HG03354 (cell line): ENCODE measurements at regions not wholly inside any gene's neighbourhood (a gene's known extent, or its start where the extent isn't known, plus 50 kb on each side); places are given as distances from the start of the nearest gene placed in this dataset.

Source experiments
- ATAC-seq: cut with Tn5 transposase; IDR thresholded peaks from one replicate; pipeline ENCODE4 v1.9.1; 2021; ENCODE audit warnings: mild to moderate bottlenecking; ENCODE audit not compliant: unreplicated experiment, poor library complexity, severe bottlenecking

GRCh38 chr2:78407960-78408794 is 617.3 kb upstream of the REG3G start:
- no peak for ATAC-seq

GRCh38 chr2:78408795-78409118 is 616.7 kb upstream of the REG3G start:
- no peak for ATAC-seq

GRCh38 chr2:78411303-78411702 is 614.2 kb upstream of the REG3G start:
- no peak for ATAC-seq

- no peak for ATAC-seq
Measured at GRCh38 chr2:78416625-78417300, 608.7 kb upstream of the REG3G start.

GRCh38 chr2:78417355-78417754 is 608.1 kb upstream of the REG3G start:
- ATAC-seq: no peak

GRCh38 chr2:78418021-78418420 is 607.5 kb upstream of the REG3G start:
- ATAC-seq: no peak

- no peak for ATAC-seq
Measured at GRCh38 chr2:78420132-78420531, 605.4 kb upstream of the REG3G start.

GRCh38 chr2:78423631-78424030 is 601.9 kb upstream of the REG3G start:
- ATAC-seq: no peak

- ATAC-seq: no peak
Measured at GRCh38 chr2:78427170-78427569, 598.3 kb upstream of the REG3G start.

GRCh38 chr2:78431241-78431640 is 594.3 kb upstream of the REG3G start:
- no peak for ATAC-seq

GRCh38 chr2:78439122-78439521 is 586.4 kb upstream of the REG3G start:
- ATAC-seq: no peak

GRCh38 chr2:78455586-78455985 is 569.9 kb upstream of the REG3G start:
- no peak for ATAC-seq

GRCh38 chr2:78457269-78457668 is 568.2 kb upstream of the REG3G start:
- no peak for ATAC-seq

- no peak for ATAC-seq
Measured at GRCh38 chr2:78465707-78466106, 559.8 kb upstream of the REG3G start.

- no peak for ATAC-seq
Measured at GRCh38 chr2:78476619-78477229, 548.8 kb upstream of the REG3G start.

- no peak for ATAC-seq
Measured at GRCh38 chr2:78486565-78486964, 538.9 kb upstream of the REG3G start.

- ATAC-seq: no peak
Measured at GRCh38 chr2:78498125-78498524, 527.4 kb upstream of the REG3G start.

GRCh38 chr2:78506301-78506700 is 519.2 kb upstream of the REG3G start:
- no peak for ATAC-seq

- ATAC-seq: no peak
Measured at GRCh38 chr2:78521938-78522337, 503.6 kb upstream of the REG3G start.

GRCh38 chr2:78532762-78533379 is 492.6 kb upstream of the REG3G start:
- no peak for ATAC-seq

- no peak for ATAC-seq
Measured at GRCh38 chr2:78535395-78535794, 490.1 kb upstream of the REG3G start.
